AG10803 (cell line): ENCODE measurements at regions not wholly inside any gene's neighbourhood (a gene's known extent, or its start where the extent isn't known, plus 50 kb on each side); places are given as distances from the start of the nearest gene placed in this dataset.

Experiments used
- DNase-seq: peaks from one replicate; pipeline ENCODE4 v3.0.0; 2010; ENCODE audit warnings: low read depth
- H3K4me3 ChIP-seq: 2 replicates; pipeline ENCODE4 v1.5.1; 2011; ENCODE audit warnings: mild to moderate bottlenecking, low read length, control low read depth
- CTCF ChIP-seq: conservative IDR thresholded peaks from 2 replicates; pipeline ENCODE4 v1.5.1; 2011; ENCODE audit warnings: mild to moderate bottlenecking, low read length, control low read depth, inconsistent platforms

DNA sequence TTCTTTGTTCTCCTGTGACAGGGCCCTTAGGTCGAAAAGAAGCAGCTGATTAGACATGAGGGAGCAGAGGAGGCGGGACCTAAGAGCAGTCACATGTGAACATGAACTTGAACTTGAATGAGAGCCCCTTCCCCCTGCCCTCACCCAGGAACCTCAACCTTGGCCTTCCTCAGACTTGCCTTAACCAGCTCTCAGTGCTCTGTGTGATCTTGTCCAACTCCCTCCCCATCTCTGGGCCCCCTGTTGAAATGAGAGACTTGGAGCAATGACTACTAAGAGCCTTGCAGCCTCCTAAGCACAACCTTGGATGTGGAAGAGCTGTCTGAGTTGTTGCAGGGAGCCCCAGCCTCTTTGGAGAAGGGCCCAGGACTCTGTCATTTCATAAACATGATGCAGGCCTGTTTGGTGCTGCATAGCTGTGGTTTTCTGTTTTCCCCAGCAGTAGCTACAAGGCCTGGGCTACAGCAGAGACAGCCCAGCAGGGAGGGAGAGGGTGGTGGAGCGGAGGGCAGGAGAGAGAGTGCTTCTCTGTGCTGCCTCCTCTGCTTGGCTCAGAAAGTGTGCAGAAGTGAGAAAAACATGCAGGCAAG lies 123.9 kb upstream of the ZMIZ1 start:
- H3K4me3 ChIP-seq, result no peak overlapping the region
- peak; percentile 98 for DNase-seq
- TF ChIP-seq CTCF, result peak; percentile 46

- DNase-seq, result no peak
- H3K4me3 ChIP-seq, result no peak overlapping the region
- no peak for TF ChIP-seq CTCF
Measured at GRCh38 chr10:78945838-78946237, 122.9 kb upstream of the ZMIZ1 start.

- no peak for TF ChIP-seq CTCF
- DNase-seq, result no peak
- H3K4me3 ChIP-seq, result no peak overlapping the region
Measured at GRCh38 chr10:78947226-78947625, 121.5 kb upstream of the ZMIZ1 start.

GRCh38 chr10:78947733-78948132 lies 121.0 kb upstream of the ZMIZ1 start:
- no peak for TF ChIP-seq CTCF

DNA sequence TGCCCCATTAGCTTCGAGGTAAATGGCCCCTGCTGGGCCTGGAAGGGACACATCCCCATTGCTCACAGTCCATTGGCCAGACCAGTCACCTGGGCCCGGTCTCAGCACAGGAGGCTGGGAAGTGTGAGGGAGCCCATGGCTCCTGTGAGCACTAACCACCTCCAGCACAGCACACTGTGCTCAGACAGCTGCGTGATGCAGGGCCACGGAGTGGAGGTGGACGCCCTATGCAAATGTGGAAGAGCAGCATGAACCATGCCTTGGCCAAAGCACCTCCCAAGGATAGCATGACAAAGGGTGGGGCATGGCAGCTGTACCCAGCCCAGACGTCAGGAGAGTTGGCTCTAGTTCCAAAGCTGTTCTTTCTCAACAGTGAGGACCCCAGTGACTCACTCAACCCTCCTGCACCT lies 120.1 kb upstream of the ZMIZ1 start:
- no peak for DNase-seq
- H3K4me3 ChIP-seq, result no peak overlapping the region
- TF ChIP-seq CTCF, result no peak

More at GRCh38 chr10:78947733-78948132, 121.0 kb upstream of the ZMIZ1 start:
- no peak for DNase-seq
- H3K4me3 ChIP-seq, result no peak overlapping the region

- TF ChIP-seq CTCF, result no peak
- H3K4me3 ChIP-seq, result no peak overlapping the region
- DNase-seq, result no peak
Measured at GRCh38 chr10:78950656-78951587, 117.8 kb upstream of the ZMIZ1 start.

DNA sequence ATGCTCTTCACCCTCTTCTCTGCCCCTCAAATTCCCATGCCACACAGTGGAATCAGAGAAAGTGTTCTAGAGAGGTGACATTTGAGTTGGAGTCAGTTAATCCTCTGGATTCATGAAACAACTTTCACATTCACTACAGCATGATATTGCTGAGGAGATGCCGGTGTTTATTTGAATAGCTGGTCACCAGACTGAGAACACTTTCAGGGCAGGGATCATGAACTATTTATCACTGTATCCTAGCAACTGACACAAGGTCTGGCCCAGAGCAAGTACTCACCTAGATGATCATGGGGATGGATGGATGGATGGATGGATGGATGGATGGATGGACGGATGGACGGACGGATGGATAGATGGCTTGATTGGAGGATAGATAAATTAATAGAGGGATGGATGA lies 116.7 kb upstream of the ZMIZ1 start:
- DNase-seq, result no peak
- TF ChIP-seq CTCF, result no peak
- H3K4me3 ChIP-seq, result no peak overlapping the region
